ENCODE measurements at regions not wholly inside any gene's neighbourhood (a gene's known extent, or its start where the extent isn't known, plus 50 kb on each side); places are given as distances from the start of the nearest gene placed in this dataset.

GRCh38 chr4:38189445-38189844, 229.2 kb downstream of the PTTG2 start:
- H3K4me3 ChIP-seq (replicated peaks in 1 of 2; ENCODE audit: low read depth in 2 of 2, low read length in 2 of 2): no peak overlapping the region
- peak; percentile 68 to 91 for DNase-seq (ENCODE audit: low read depth in 2 of 2)
- TF ChIP-seq CTCF (IDR thresholded peaks at IDR 0.05; ENCODE audit: low read depth, low read length): no peak

- TF ChIP-seq CTCF (IDR thresholded peaks at IDR 0.05; ENCODE audit: low read depth, low read length): no peak
- peak; percentile 74 to 89 for DNase-seq (ENCODE audit: low read depth in 2 of 2)
- H3K4me3 ChIP-seq (replicated peaks in 1 of 2; ENCODE audit: low read depth in 2 of 2, low read length in 2 of 2): no peak overlapping the region
Observed at GRCh38 chr4:38190717-38191178, 230.6 kb downstream of the PTTG2 start.

- no peak for TF ChIP-seq CTCF (IDR thresholded peaks at IDR 0.05; ENCODE audit: low read depth, low read length)
- H3K4me3 ChIP-seq (replicated peaks in 1 of 2; ENCODE audit: low read depth in 2 of 2, low read length in 2 of 2): no peak overlapping the region
- DNase-seq (ENCODE audit: low read depth in 2 of 2): no peak
Observed at GRCh38 chr4:38192516-38192915, 232.3 kb downstream of the PTTG2 start.

- no peak overlapping the region for H3K4me3 ChIP-seq (replicated peaks in 1 of 2; ENCODE audit: low read depth in 2 of 2, low read length in 2 of 2)
- no peak for TF ChIP-seq CTCF (IDR thresholded peaks at IDR 0.05; ENCODE audit: low read depth, low read length)
- DNase-seq (ENCODE audit: low read depth in 2 of 2): peak in 1 of 2 donors; percentile 40
Observed at GRCh38 chr4:38193236-38193863, 233.2 kb downstream of the PTTG2 start.

- no peak for DNase-seq (ENCODE audit: low read depth in 2 of 2)
- no peak for TF ChIP-seq CTCF (IDR thresholded peaks at IDR 0.05; ENCODE audit: low read depth, low read length)
Observed at GRCh38 chr4:38194047-38194602, 233.9 kb downstream of the PTTG2 start.

GRCh38 chr4:38195486-38195885, 235.3 kb downstream of the PTTG2 start:
- no peak for TF ChIP-seq CTCF (IDR thresholded peaks at IDR 0.05; ENCODE audit: low read depth, low read length)
- no peak for DNase-seq (ENCODE audit: low read depth in 2 of 2)
- H3K4me3 ChIP-seq (replicated peaks in 1 of 2; ENCODE audit: low read depth in 2 of 2, low read length in 2 of 2): no peak overlapping the region

More at GRCh38 chr4:38194047-38194602, 233.9 kb downstream of the PTTG2 start:
- no peak overlapping the region for H3K4me3 ChIP-seq (replicated peaks in 1 of 2; ENCODE audit: low read depth in 2 of 2, low read length in 2 of 2)

Data from cardiac fibroblast (primary cell).